HL-60 (cell line): ENCODE measurements at regions not wholly inside any gene's neighbourhood (a gene's known extent, or its start where the extent isn't known, plus 50 kb on each side); places are given as distances from the start of the nearest gene placed in this dataset.

Experiments used
- DNase-seq, 2 experiments: peaks; one replicate each; pipeline ENCODE4 v3.0.0-alpha.2; 2010 to 2020; ENCODE audit warnings: low read depth in 1 of 2, low spot score in 1 of 2
- H3K27ac ChIP-seq: fragments of 250-450 bp; sonication (Bioruptor Pico); replicated peaks from 2 replicates; pipeline ENCODE4 v1.5.1; 2020; ENCODE audit warnings: mild to moderate bottlenecking, moderate library complexity
- H3K27me3 ChIP-seq: fragments of 250-450 bp; sonication (Bioruptor Pico); 2 replicates; pipeline ENCODE4 v1.5.1; 2021; ENCODE audit warnings: mild to moderate bottlenecking, moderate library complexity; ENCODE audit not compliant: insufficient read depth, poor library complexity, severe bottlenecking
- H3K4me3 ChIP-seq: replicated peaks from 2 replicates; pipeline ENCODE4 v1.5.1; 2011; ENCODE audit warnings: mild to moderate bottlenecking, control low read depth, low read length; ENCODE audit not compliant: insufficient read depth
- CTCF ChIP-seq: IDR thresholded peaks from one replicate; pipeline ENCODE4 v1.5.1; 2011; ENCODE audit warnings: low read length, control low read depth, inconsistent platforms; ENCODE audit not compliant: insufficient read depth
- GABPA ChIP-seq: IDR thresholded peaks from 2 replicates; pipeline ENCODE4 v1.6.1; 2012; ENCODE audit warnings: low read depth
- POLR2AphosphoS5 ChIP-seq: IDR thresholded peaks from 2 replicates; pipeline ENCODE4 v1.6.1; 2012; ENCODE audit warnings: low read depth
- REST ChIP-seq: IDR thresholded peaks from 2 replicates; pipeline ENCODE4 v1.6.1; 2012; ENCODE audit warnings: low read depth; ENCODE audit not compliant: insufficient replicate concordance
- SPI1 ChIP-seq: IDR thresholded peaks from 2 replicates; pipeline ENCODE4 v1.6.1; 2012; ENCODE audit warnings: low read depth, mild to moderate bottlenecking, borderline replicate concordance

GRCh38 chr5:164975986-164976385 lies 1470.6 kb downstream of the MAT2B start:
- H3K27me3 ChIP-seq: no peaks in the 10 kb centered on the region
- no peak for DNase-seq
- TF ChIP-seq REST: no peak
- no peak for TF ChIP-seq POLR2AphosphoS5
- TF ChIP-seq GABPA: no peak
- no peak for TF ChIP-seq SPI1
- TF ChIP-seq CTCF: no peak
- H3K27ac ChIP-seq: no peak overlapping the region
- no peak overlapping the region for H3K4me3 ChIP-seq

- Histone ChIP-seq H3K27ac (no peak overlapping the region), H3K27me3 (no peaks in the 10 kb centered on the region), H3K4me3 (no peak overlapping the region)
- no peak for DNase-seq
- TF ChIP-seq POLR2AphosphoS5 (no peak), REST (no peak), SPI1 (no peak), GABPA (no peak), CTCF (no peak)
Measured at GRCh38 chr5:164980480-164980879, 1475.1 kb downstream of the MAT2B start.

GRCh38 chr5:164998142-164998541 lies 1492.7 kb downstream of the MAT2B start:
- Histone ChIP-seq H3K4me3 (no peak overlapping the region), H3K27me3 (no peaks in the 10 kb centered on the region), H3K27ac (no peak overlapping the region)
- no peak for TF ChIP-seq GABPA
- TF ChIP-seq SPI1: no peak
- no peak for TF ChIP-seq REST
- no peak for TF ChIP-seq POLR2AphosphoS5
- TF ChIP-seq CTCF: no peak
- no peak for DNase-seq
